ENCODE measurements at regions not wholly inside any gene's neighbourhood (a gene's known extent, or its start where the extent isn't known, plus 50 kb on each side); places are given as distances from the start of the nearest gene placed in this dataset.

- no peak for DNase-seq (ENCODE audit: low read depth, low spot score)
- H3K36me3 ChIP-seq (ENCODE audit: control insufficient read depth in 2 of 2, extremely low read depth in 1 of 2, insufficient read depth in 2 of 2, low read length in 2 of 2), result no peaks in the 10 kb centered on the region
- H3K9ac ChIP-seq (ENCODE audit: control insufficient read depth, extremely low read depth, insufficient read depth, low read length), result no peak overlapping the region
- no peak for TF ChIP-seq EZH2 (IDR thresholded peaks at IDR 0.05; ENCODE audit: low read length)
- TF ChIP-seq, protein P1, sequence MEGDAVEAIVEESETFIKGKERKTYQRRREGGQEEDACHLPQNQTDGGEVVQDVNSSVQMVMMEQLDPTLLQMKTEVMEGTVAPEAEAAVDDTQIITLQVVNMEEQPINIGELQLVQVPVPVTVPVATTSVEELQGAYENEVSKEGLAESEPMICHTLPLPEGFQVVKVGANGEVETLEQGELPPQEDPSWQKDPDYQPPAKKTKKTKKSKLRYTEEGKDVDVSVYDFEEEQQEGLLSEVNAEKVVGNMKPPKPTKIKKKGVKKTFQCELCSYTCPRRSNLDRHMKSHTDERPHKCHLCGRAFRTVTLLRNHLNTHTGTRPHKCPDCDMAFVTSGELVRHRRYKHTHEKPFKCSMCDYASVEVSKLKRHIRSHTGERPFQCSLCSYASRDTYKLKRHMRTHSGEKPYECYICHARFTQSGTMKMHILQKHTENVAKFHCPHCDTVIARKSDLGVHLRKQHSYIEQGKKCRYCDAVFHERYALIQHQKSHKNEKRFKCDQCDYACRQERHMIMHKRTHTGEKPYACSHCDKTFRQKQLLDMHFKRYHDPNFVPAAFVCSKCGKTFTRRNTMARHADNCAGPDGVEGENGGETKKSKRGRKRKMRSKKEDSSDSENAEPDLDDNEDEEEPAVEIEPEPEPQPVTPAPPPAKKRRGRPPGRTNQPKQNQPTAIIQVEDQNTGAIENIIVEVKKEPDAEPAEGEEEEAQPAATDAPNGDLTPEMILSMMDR (optimal IDR thresholded peaks at IDR 0.05 in 1 of 3, IDR thresholded peaks at IDR 0.05 in 1 of 3, conservative IDR thresholded peaks at IDR 0.05 in 1 of 3; ENCODE audit: extremely low read depth in 1 of 3, insufficient read depth in 2 of 3, low read length in 3 of 3), result no peak
- H3K4me3 ChIP-seq (ENCODE audit: control insufficient read depth in 2 of 3, extremely low read depth in 1 of 3, insufficient read depth in 2 of 3, low read depth in 1 of 3, low read length in 3 of 3), result no peak overlapping the region
- no peaks in the 10 kb centered on the region for H4K20me1 ChIP-seq (ENCODE audit: control insufficient read depth, extremely low read depth, insufficient read depth, low read length)
- no peaks in the 10 kb centered on the region for H3K9me1 ChIP-seq (ENCODE audit: control insufficient read depth, extremely low read depth, insufficient read depth, low read length)
- no peak overlapping the region for H2AFZ ChIP-seq (ENCODE audit: control insufficient read depth, low read length)
- no peak overlapping the region for H3K4me2 ChIP-seq (ENCODE audit: control insufficient read depth, extremely low read depth, insufficient read depth, low read depth, low read length)
- dilution Hi-C loops (cut with MboI; ENCODE audit: extremely low pct_ligation_motif_present, low sequenced_read_pairs), result no loop called here
- no peak overlapping the region for H3K27ac ChIP-seq (ENCODE audit: control insufficient read depth, insufficient read depth, low read length)
- no peaks in the 10 kb centered on the region for H3K9me3 ChIP-seq (ENCODE audit: control insufficient read depth, low read depth, low read length)
- no peaks in the 10 kb centered on the region for H3K4me1 ChIP-seq (ENCODE audit: control insufficient read depth, extremely low read depth, insufficient read depth, low read length)
- H3K79me2 ChIP-seq (ENCODE audit: control insufficient read depth, insufficient read depth, low read length), result no peaks in the 10 kb centered on the region
- H3K27me3 ChIP-seq (ENCODE audit: control insufficient read depth, extremely low read depth, insufficient read depth, low read length), result no peaks in the 10 kb centered on the region
- FAIRE-seq, result no peak
Measured at GRCh38 chrX:96430756-96431455, 253.7 kb upstream of the DIAPH2 start.

- no peaks in the 10 kb centered on the region for H4K20me1 ChIP-seq (ENCODE audit: control insufficient read depth, extremely low read depth, insufficient read depth, low read length)
- no peak for TF ChIP-seq EZH2 (IDR thresholded peaks at IDR 0.05; ENCODE audit: low read length)
- TF ChIP-seq, protein P1 (optimal IDR thresholded peaks at IDR 0.05 in 1 of 3, IDR thresholded peaks at IDR 0.05 in 1 of 3, conservative IDR thresholded peaks at IDR 0.05 in 1 of 3; ENCODE audit: extremely low read depth in 1 of 3, insufficient read depth in 2 of 3, low read length in 3 of 3), result no peak
- dilution Hi-C loops (cut with MboI; ENCODE audit: extremely low pct_ligation_motif_present, low sequenced_read_pairs), result no loop called here
- H3K27ac ChIP-seq (ENCODE audit: control insufficient read depth, insufficient read depth, low read length), result no peak overlapping the region
- no peak overlapping the region for H3K4me2 ChIP-seq (ENCODE audit: control insufficient read depth, extremely low read depth, insufficient read depth, low read depth, low read length)
- no peak overlapping the region for H3K4me3 ChIP-seq (ENCODE audit: control insufficient read depth in 2 of 3, extremely low read depth in 1 of 3, insufficient read depth in 2 of 3, low read depth in 1 of 3, low read length in 3 of 3)
- H3K4me1 ChIP-seq (ENCODE audit: control insufficient read depth, extremely low read depth, insufficient read depth, low read length), result no peaks in the 10 kb centered on the region
- H3K9me3 ChIP-seq (ENCODE audit: control insufficient read depth, low read depth, low read length), result no peaks in the 10 kb centered on the region
- H3K27me3 ChIP-seq (ENCODE audit: control insufficient read depth, extremely low read depth, insufficient read depth, low read length), result no peaks in the 10 kb centered on the region
- H3K79me2 ChIP-seq (ENCODE audit: control insufficient read depth, insufficient read depth, low read length), result no peaks in the 10 kb centered on the region
- FAIRE-seq (no peak), DNase-seq (ENCODE audit: low read depth, low spot score) (no peak)
- H3K36me3 ChIP-seq (ENCODE audit: control insufficient read depth in 2 of 2, extremely low read depth in 1 of 2, insufficient read depth in 2 of 2, low read length in 2 of 2), result no peaks in the 10 kb centered on the region
- no peak overlapping the region for H3K9ac ChIP-seq (ENCODE audit: control insufficient read depth, extremely low read depth, insufficient read depth, low read length)
- no peak overlapping the region for H2AFZ ChIP-seq (ENCODE audit: control insufficient read depth, low read length)
- H3K9me1 ChIP-seq (ENCODE audit: control insufficient read depth, extremely low read depth, insufficient read depth, low read length), result no peaks in the 10 kb centered on the region
Measured at GRCh38 chrX:96432647-96433046, 252.0 kb upstream of the DIAPH2 start.

Data from keratinocyte (primary cell).